K562 (cell line): ENCODE measurements at regions not wholly inside any gene's neighbourhood (a gene's known extent, or its start where the extent isn't known, plus 50 kb on each side); places are given as distances from the start of the nearest gene placed in this dataset.

Experiments used
- ATAC-seq: fragments of 200-7000 bp; cut with Tn5 transposase; 3 replicates; pipeline ENCODE4 v1.9.1; 2020; ENCODE audit warnings: moderate library complexity
- BruUV-seq: library from RNA; stranded (reverse); fragments of 400-500 nt; replicated peaks from 2 replicates; lab custom pipeline; 2021; lab: Mats Ljungman, UMichigan
- CTCF ChIA-PET: fragments of 300-600 bp; formaldehyde crosslinking; extraction: SDS; loops from one replicate; lab custom pipeline; 2021; ENCODE audit warnings: low intra/inter-chr PET ratio; lab: Yijun Ruan, JAX
- POLR2A ChIA-PET: fragments of 300-600, 350-650 bp; sonication (Branson Sonifier 250); formaldehyde crosslinking; extraction: SDS; loops from one replicate; lab custom pipeline; 2021; ENCODE audit warnings: antibody characterized with exemption, inconsistent platforms; lab: Yijun Ruan, JAX
- DNase-seq, 4 experiments: peaks; one replicate each; pipeline versions ENCODE4 v3.0.0 to v3.0.0-alpha.2; 2011 to 2018; ENCODE audit warnings: low spot score in 3 of 4, mixed read lengths in 3 of 4; ENCODE audit errors: extremely low read depth in 1 of 4
- FAIRE-seq: peaks from 2 replicates; lab custom pipeline; 2011; peaks lifted over from hg19 to GRCh38; lab: Jason Lieb, UNC
- H2AFZ ChIP-seq: 2 replicates; pipeline ENCODE4 v1.6.0; 2011; ENCODE audit warnings: low read depth, low read length, control low read depth, inconsistent platforms
- H3K27ac ChIP-seq: fragments of 200-600 bp; 3 replicates; pipeline ENCODE4 v1.8.0; 2011; ENCODE audit warnings: low read depth, mild to moderate bottlenecking, control low read depth, inconsistent platforms, low read length, moderate library complexity, mixed read lengths; ENCODE audit errors: extremely low read depth
- H3K27me3 ChIP-seq, 2 experiments: fragments of 300-600 bp in 1 of 2; 2 replicates in 1 of 2; 3 replicates in 1 of 2; pipeline versions ENCODE4 v1.6.0 to v1.8.0; 2011; ENCODE audit warnings: inconsistent platforms in 2 of 2, low read length in 2 of 2, mild to moderate bottlenecking in 1 of 2, mixed read lengths in 1 of 2, moderate library complexity in 1 of 2; ENCODE audit not compliant: control insufficient read depth in 2 of 2, insufficient read depth in 2 of 2
- H3K36me3 ChIP-seq: fragments of 300-600 bp; 3 replicates; pipeline ENCODE4 v1.8.0; 2011; ENCODE audit warnings: mild to moderate bottlenecking, low read length, inconsistent platforms; ENCODE audit not compliant: control insufficient read depth, insufficient read depth
- H3K4me1 ChIP-seq, 2 experiments: fragments of 200-600 bp in 1 of 2; replicated peaks in 1 of 2; 2 replicates in 1 of 2; 3 replicates in 1 of 2; pipeline versions ENCODE4 v1.5.1 to v1.8.0; 2011; ENCODE audit warnings: inconsistent platforms in 2 of 2, low read length in 2 of 2, mild to moderate bottlenecking in 1 of 2, mixed read lengths in 1 of 2, moderate library complexity in 1 of 2; ENCODE audit not compliant: control insufficient read depth in 2 of 2, insufficient read depth in 2 of 2
- H3K4me2 ChIP-seq: 2 replicates; pipeline ENCODE4 v1.6.1; 2011; ENCODE audit warnings: low read length, control low read depth, inconsistent platforms, mixed read lengths; ENCODE audit not compliant: insufficient read depth
- H3K4me3 ChIP-seq: fragments of 200-600 bp; sonication (generic), shearing (Covaris generic); 2 replicates; pipeline ENCODE4 v1.5.1; 2016; ENCODE audit warnings: control low read depth, inconsistent platforms
- H3K79me2 ChIP-seq: fragments of 200-600 bp; 3 replicates; pipeline ENCODE4 v1.8.0; 2011; ENCODE audit warnings: low read length, inconsistent platforms; ENCODE audit not compliant: control insufficient read depth, insufficient read depth
- H3K9ac ChIP-seq, 2 experiments: 2 replicates each; pipeline versions ENCODE4 v1.6.0 to v1.6.1; 2011; ENCODE audit warnings: low read depth in 2 of 2, low read length in 2 of 2, control low read depth in 1 of 2, inconsistent platforms in 1 of 2, mild to moderate bottlenecking in 1 of 2, mixed read lengths in 1 of 2; ENCODE audit not compliant: insufficient read depth in 1 of 2
- H3K9me1 ChIP-seq: one replicate; pipeline ENCODE4 v1.6.0; 2011; ENCODE audit warnings: inconsistent platforms, mild to moderate bottlenecking, low read length, moderate library complexity; ENCODE audit not compliant: control insufficient read depth, insufficient read depth
- H3K9me3 ChIP-seq: replicated peaks from 2 replicates; pipeline ENCODE4 v1.5.1; 2011; ENCODE audit warnings: low read depth, low read length, inconsistent platforms; ENCODE audit not compliant: control insufficient read depth, insufficient read depth
- H4K20me1 ChIP-seq: replicated peaks from 2 replicates; pipeline ENCODE4 v1.6.1; 2011; ENCODE audit warnings: low read length, inconsistent platforms, mixed read lengths; ENCODE audit not compliant: control insufficient read depth, insufficient read depth
- ADNP ChIP-seq: fragments of 200-800 bp; sonication (Bioruptor generic); IDR thresholded peaks from 2 replicates; pipeline ENCODE4 v1.6.1; 2016; ENCODE audit warnings: missing genetic modification characterization, missing compliant biosample characterization
- CTBP1 ChIP-seq: fragments of 450-650 bp; IDR thresholded peaks from 2 replicates; pipeline ENCODE4 v1.6.1; 2016; ENCODE audit warnings: borderline replicate concordance
- HIVEP1 ChIP-seq: fragments of 250-450 bp; sonication (Bioruptor Pico); IDR thresholded peaks from 2 replicates; pipeline ENCODE4 v1.4.0; 2020; ENCODE audit warnings: mild to moderate bottlenecking
- LCOR ChIP-seq: sonication (generic); formaldehyde crosslinking; IDR thresholded peaks from 2 replicates; pipeline ENCODE4 v1.8.0; 2022; ENCODE audit warnings: mild to moderate bottlenecking, missing genetic modification reagents
- POLR2AphosphoS2 ChIP-seq: IDR thresholded peaks from 2 replicates; pipeline ENCODE4 v1.6.1; 2012; ENCODE audit warnings: low read length, improper control_type of control experiment
- PRPF4 ChIP-seq: fragments of 200-400 bp; formaldehyde crosslinking; IDR thresholded peaks from one replicate; pipeline ENCODE4 v1.6.1; 2017; ENCODE audit warnings: low read length, low read depth, mild to moderate bottlenecking; ENCODE audit not compliant: insufficient read depth, poor library complexity, severe bottlenecking
- ZBTB49 ChIP-seq: sonication (generic); formaldehyde crosslinking; IDR thresholded peaks from 2 replicates; pipeline ENCODE4 v1.8.0; 2022; ENCODE audit warnings: missing genetic modification reagents, mild to moderate bottlenecking, borderline replicate concordance
- WGBS: fragments of 100-300 bp; shearing (Covaris generic); methylation state at CpG from one replicate; pipeline ENCODE4 v1.1.6; 2016; ENCODE audit warnings: low coverage, mixed read lengths; ENCODE audit not compliant: insufficient coverage; ENCODE audit errors: missing lambda C conversion rate; 5-methylcytosine and 5-hydroxymethylcytosine counted together
- in situ Hi-C: fragments of 300-500 bp; cut with MboI; formaldehyde crosslinking; loops from 4 replicates; pipeline ENCODE4 v1.15.0; 2018; ENCODE audit warnings: inconsistent platforms, mixed read lengths
- intact Hi-C: fragments of 100-400 bp; cut with micrococcal nuclease; formaldehyde crosslinking; loops from 2 replicates; pipeline ENCODE4 v1.14.2; 2022
- TF ChIP-seq, protein P1 (sequence below): fragments of 250-450 bp; sonication (Bioruptor Pico); IDR thresholded peaks from 2 replicates; pipeline ENCODE4 v1.5.1; 2021; ENCODE audit warnings: mild to moderate bottlenecking

DNA sequence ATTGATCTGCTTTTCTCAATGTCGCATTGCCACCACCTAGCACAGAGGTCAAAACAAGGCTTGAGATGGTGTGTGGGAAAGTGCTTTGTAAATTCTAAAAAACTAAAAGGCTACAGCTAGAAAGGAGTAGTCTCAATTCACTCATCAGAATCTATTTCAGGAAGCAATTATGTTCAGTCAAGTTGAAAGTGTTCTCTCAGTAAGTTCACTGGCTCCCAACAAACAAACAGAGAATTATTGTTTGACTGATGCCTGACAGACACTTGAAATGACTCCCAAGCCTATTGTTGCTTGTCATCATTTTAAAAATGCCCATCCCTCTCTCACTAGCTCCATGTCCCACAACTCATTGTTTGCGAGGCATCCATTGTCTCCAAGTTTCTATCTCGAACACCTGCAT lies 419.6 kb upstream of the CPEB2 start:
- Histone ChIP-seq H3K9ac (no peak overlapping the region), H3K79me2 (no peaks in the 10 kb centered on the region), H4K20me1 (no peaks in the 10 kb centered on the region), H3K9me3 (no peaks in the 10 kb centered on the region; the same call in 1 of the 2 replicates), H3K4me3 (no peak overlapping the region), H3K9me1 (no peaks in the 10 kb centered on the region), H3K36me3 (no peaks in the 10 kb centered on the region), H3K4me2 (no peak overlapping the region), H2AFZ (no peak overlapping the region), H3K27me3 (no peaks in the 10 kb centered on the region), H3K4me1 (no peaks in the 10 kb centered on the region), H3K27ac (no peak overlapping the region)
- 0% methylated on average over 3 of the region's 3 CpGs for WGBS
- no TSS peak for BruUV-seq
- no peak for ATAC-seq
- in situ Hi-C loops = no loop called here
- POLR2A ChIA-PET = no interaction called here
- intact Hi-C loops = no loop called here
- CTCF ChIA-PET = no interaction called here
- no peak for TF ChIP-seq POLR2AphosphoS2
- no peak for TF ChIP-seq ZBTB49 (CRISPR knock-in tag)
- no peak for TF ChIP-seq ADNP (tag)
- TF ChIP-seq, protein P1, sequence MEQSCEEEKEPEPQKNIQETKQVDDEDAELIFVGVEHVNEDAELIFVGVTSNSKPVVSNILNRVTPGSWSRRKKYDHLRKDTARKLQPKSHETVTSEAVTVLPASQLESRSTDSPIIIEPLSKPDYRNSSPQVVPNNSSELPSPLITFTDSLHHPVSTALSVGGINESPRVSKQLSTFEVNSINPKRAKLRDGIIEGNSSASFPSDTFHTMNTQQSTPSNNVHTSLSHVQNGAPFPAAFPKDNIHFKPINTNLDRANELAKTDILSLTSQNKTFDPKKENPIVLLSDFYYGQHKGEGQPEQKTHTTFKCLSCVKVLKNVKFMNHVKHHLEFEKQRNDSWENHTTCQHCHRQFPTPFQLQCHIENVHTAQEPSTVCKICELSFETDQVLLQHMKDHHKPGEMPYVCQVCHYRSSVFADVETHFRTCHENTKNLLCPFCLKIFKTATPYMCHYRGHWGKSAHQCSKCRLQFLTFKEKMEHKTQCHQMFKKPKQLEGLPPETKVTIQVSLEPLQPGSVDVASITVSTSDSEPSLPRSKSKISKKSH = no peak
- no peak for TF ChIP-seq PRPF4
- no peak for TF ChIP-seq LCOR
- no peak for TF ChIP-seq HIVEP1 (CRISPR knock-in tag)
- no peak for TF ChIP-seq CTBP1
- no peak for FAIRE-seq
- DNase-seq = no peak
